ENCODE measurements at regions not wholly inside any gene's neighbourhood (a gene's known extent, or its start where the extent isn't known, plus 50 kb on each side); places are given as distances from the start of the nearest gene placed in this dataset.

DNA sequence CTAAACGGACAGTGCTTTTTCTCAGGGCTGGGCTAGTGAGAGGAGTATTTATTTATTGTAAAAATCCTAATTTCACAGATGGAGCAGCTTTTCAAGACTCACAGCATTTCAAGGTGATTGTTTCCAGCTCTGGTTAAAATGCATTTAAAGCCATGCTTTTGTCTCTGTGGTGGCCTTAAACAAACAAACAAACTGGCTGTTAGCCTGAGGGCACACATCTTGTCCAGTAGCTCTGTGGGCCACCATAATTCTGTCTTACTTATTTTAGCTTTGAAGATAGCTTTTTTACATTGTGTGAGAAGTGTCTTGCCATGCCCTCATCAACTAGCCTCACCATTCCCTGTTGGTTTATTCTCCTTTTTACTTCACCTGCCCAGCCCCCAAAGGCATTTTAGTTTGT lies 218.2 kb downstream of the PSAT1 start:
- TF ChIP-seq FOSL2 (IDR thresholded peaks at IDR 0.05) = no peak
- no peak for TF ChIP-seq FOSL2 (CRISPR knock-in tag; IDR thresholded peaks at IDR 0.05)
- no peak for TF ChIP-seq POLR2A (IDR thresholded peaks at IDR 0.05; ENCODE audit: low read length)
- TF ChIP-seq RAD21 (conservative IDR thresholded peaks at IDR 0.05 in 1 of 2, IDR thresholded peaks at IDR 0.05 in 1 of 2) = no peak
- TF ChIP-seq, protein P1, sequence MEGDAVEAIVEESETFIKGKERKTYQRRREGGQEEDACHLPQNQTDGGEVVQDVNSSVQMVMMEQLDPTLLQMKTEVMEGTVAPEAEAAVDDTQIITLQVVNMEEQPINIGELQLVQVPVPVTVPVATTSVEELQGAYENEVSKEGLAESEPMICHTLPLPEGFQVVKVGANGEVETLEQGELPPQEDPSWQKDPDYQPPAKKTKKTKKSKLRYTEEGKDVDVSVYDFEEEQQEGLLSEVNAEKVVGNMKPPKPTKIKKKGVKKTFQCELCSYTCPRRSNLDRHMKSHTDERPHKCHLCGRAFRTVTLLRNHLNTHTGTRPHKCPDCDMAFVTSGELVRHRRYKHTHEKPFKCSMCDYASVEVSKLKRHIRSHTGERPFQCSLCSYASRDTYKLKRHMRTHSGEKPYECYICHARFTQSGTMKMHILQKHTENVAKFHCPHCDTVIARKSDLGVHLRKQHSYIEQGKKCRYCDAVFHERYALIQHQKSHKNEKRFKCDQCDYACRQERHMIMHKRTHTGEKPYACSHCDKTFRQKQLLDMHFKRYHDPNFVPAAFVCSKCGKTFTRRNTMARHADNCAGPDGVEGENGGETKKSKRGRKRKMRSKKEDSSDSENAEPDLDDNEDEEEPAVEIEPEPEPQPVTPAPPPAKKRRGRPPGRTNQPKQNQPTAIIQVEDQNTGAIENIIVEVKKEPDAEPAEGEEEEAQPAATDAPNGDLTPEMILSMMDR (IDR thresholded peaks at IDR 0.05) = no peak
- TF ChIP-seq JUN (IDR thresholded peaks at IDR 0.05) = no peak
- no peak for TF ChIP-seq RFX5 (IDR thresholded peaks at IDR 0.05)
- no peak for TF ChIP-seq EHMT2 (IDR thresholded peaks at IDR 0.05; ENCODE audit: low read depth)
- no peak for TF ChIP-seq CBX2 (IDR thresholded peaks at IDR 0.05; ENCODE audit: borderline replicate concordance, low read depth)
- TF ChIP-seq CEBPB (IDR thresholded peaks at IDR 0.05) = no peak
